Gastroesophageal sphincter (tissue), 3 donors: ENCODE measurements at regions not wholly inside any gene's neighbourhood (a gene's known extent, or its start where the extent isn't known, plus 50 kb on each side); places are given as distances from the start of the nearest gene placed in this dataset.

Experiments
- CTCF ChIP-seq, 4 experiments: fragments of 200-600 bp in 2 of 4; fragments of 450-650 bp in 2 of 4; sonication (generic) in 1 of 4; IDR thresholded peaks; one replicate each; pipeline ENCODE4 v1.5.1; 2017 to 2019; ENCODE audit warnings: antibody characterized with exemption in 4 of 4, mild to moderate bottlenecking in 2 of 4, moderate library complexity in 2 of 4
- POLR2A ChIP-seq, 2 donors: fragments of 450-650 bp; IDR thresholded peaks; one replicate each; pipeline ENCODE4 v1.6.1; 2017; ENCODE audit warnings: antibody characterized with exemption in 2 of 2, mild to moderate bottlenecking in 2 of 2, moderate library complexity in 1 of 2
- POLR2AphosphoS5 ChIP-seq: sonication (generic); formaldehyde crosslinking; IDR thresholded peaks from one replicate; pipeline ENCODE4 v1.6.1; 2017; ENCODE audit warnings: antibody characterized with exemption

GRCh38 chr6:6825193-6825784, 236.8 kb downstream of the LY86 start:
- TF ChIP-seq CTCF (IDR thresholded peaks at IDR 0.05): no peak
- no peak for TF ChIP-seq POLR2AphosphoS5
- no peak for TF ChIP-seq POLR2A (IDR thresholded peaks at IDR 0.05)
